Esophagus muscularis mucosa (tissue), 3 donors: ENCODE measurements at regions not wholly inside any gene's neighbourhood (a gene's known extent, or its start where the extent isn't known, plus 50 kb on each side); places are given as distances from the start of the nearest gene placed in this dataset.

Experiments used
- CTCF ChIP-seq, 3 experiments: fragments of 200-600 bp in 2 of 3; fragments of 450-650 bp in 1 of 3; sonication (generic) in 2 of 3; IDR thresholded peaks; one replicate each; pipeline ENCODE4 v1.5.1; 2017 to 2019; ENCODE audit warnings: antibody characterized with exemption in 3 of 3, mild to moderate bottlenecking in 2 of 3, moderate library complexity in 1 of 3
- POLR2A ChIP-seq: fragments of 450-650 bp; IDR thresholded peaks from one replicate; pipeline ENCODE4 v1.6.1; 2017; ENCODE audit warnings: antibody characterized with exemption, moderate library complexity, mild to moderate bottlenecking, low read depth
- POLR2AphosphoS5 ChIP-seq, 2 donors: sonication (generic); formaldehyde crosslinking; IDR thresholded peaks; one replicate each; pipeline ENCODE4 v1.6.1; 2017; ENCODE audit warnings: antibody characterized with exemption in 2 of 2

- TF ChIP-seq CTCF (IDR thresholded peaks at IDR 0.05) (no peak), POLR2A (no peak), POLR2AphosphoS5 (IDR thresholded peaks at IDR 0.05) (no peak)
Measured at GRCh38 chr20:39347626-39348025, 385.5 kb downstream of the DHX35 start.
